ENCODE measurements at regions not wholly inside any gene's neighbourhood (a gene's known extent, or its start where the extent isn't known, plus 50 kb on each side); places are given as distances from the start of the nearest gene placed in this dataset.
"Not testable (repeated sequence)": the region's sequence is repeated elsewhere in the genome, so short reads cannot be mapped to it uniquely, and the experiment has no call there.

DNA sequence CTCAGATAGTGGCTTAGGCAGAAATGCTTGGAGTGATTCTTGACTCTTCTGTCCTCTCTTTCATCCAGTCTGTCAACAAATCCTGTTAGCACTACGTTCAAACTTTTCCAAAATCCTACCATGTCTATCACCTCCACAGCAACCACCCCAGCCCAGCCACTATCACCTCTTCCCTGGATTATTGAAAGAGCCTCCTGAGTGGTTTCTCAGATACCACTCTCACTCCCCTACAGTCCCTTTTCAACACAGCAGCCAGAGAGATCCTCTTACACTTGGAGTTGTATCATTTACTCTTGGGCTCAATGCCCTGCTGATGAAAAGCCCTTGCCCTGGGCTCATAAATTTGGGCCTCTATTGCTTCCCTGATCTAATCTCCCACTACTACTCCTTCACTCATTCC is 218.9 kb downstream of the EXOC5 start:
- no peak for TF ChIP-seq CTCF (IDR thresholded peaks at IDR 0.05; ENCODE audit: control insufficient read depth, extremely low read depth, insufficient read depth)
- no peak for DNase-seq (ENCODE audit: low read depth)
- H3K4me3 ChIP-seq (ENCODE audit: low read depth, low read length) = no peak overlapping the region

DNA sequence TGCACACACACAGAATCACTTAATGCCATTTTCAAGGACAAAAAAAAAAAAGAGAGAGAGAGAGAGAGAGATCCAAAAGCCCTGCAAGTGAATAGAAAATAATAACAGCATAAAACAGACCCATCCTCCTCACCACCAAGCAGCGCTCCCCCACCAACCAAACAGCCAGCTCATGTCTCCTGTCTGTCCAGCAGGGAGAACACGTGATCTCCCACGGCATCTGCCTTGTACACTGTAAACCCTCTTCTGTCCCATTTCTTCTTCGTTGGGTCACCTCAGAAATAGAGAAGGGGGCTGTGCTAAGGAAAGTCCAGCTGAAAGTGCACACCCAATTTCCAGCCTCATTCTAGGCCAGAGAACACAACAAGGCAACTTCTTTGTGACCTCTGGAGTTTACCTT is 222.5 kb downstream of the EXOC5 start:
- TF ChIP-seq CTCF (IDR thresholded peaks at IDR 0.05; ENCODE audit: control insufficient read depth, extremely low read depth, insufficient read depth) = no peak
- DNase-seq (ENCODE audit: low read depth) = no peak
- H3K4me3 ChIP-seq (ENCODE audit: low read depth, low read length) = no peak overlapping the region

DNA sequence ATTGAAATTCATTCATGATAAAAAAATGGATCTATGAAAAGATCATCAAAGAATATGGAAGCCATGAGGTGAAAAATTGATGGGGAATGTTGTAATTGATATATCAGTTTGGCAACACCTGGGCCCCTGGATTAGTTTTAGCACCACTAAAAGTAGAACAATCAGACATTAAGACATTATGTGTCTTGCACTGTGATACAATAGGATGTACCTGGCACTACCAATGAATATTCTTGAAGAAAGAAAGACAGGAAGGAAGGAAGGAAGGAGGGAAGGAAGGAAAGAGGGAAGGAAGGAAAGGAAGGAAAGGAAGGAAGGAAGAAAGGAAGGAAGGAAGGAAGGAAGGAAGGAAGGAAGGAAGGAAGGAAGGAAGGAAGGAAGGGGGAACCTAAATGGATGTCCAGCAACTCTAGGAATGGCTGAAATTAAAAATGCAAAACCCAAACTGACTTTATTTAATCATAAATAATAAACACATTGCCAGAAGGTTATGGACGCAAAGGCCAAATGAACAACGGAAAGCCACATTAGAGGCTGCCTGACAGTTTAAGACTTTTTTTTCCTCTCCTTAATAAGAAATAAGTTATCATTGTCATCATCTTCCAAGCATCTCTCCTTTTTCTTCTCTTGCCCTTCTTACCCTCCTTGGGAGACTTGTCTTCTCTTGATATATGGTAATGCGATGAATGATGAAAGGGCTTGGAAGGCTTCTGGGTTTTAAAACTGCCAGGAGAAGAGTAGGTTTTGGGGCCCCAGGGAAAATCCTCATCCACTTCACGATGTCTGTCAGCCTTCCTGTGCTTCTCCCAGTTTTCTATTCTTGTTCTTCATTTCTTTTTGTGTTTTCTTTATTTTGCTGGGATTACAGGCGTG is 224.4 kb downstream of the EXOC5 start:
- not testable (repeated sequence) for DNase-seq (ENCODE audit: low read depth); H3K4me3 ChIP-seq (ENCODE audit: low read depth, low read length)

- H3K4me3 ChIP-seq (ENCODE audit: low read depth, low read length) = no peak overlapping the region
- no peak for DNase-seq (ENCODE audit: low read depth)
- TF ChIP-seq CTCF (IDR thresholded peaks at IDR 0.05; ENCODE audit: control insufficient read depth, extremely low read depth, insufficient read depth) = no peak
Observed at GRCh38 chr14:57038689-57039088, 228.4 kb upstream of the OTX2 start.

- DNase-seq (ENCODE audit: low read depth) = no peak
- H3K4me3 ChIP-seq (ENCODE audit: low read depth, low read length) = no peak overlapping the region
- TF ChIP-seq CTCF (IDR thresholded peaks at IDR 0.05; ENCODE audit: control insufficient read depth, extremely low read depth, insufficient read depth) = no peak
Observed at GRCh38 chr14:57031474-57031873, 221.2 kb upstream of the OTX2 start.

GRCh38 chr14:57029620-57030253 is 219.5 kb upstream of the OTX2 start:
- H3K4me3 ChIP-seq (ENCODE audit: low read depth, low read length) = no peak overlapping the region
- TF ChIP-seq CTCF (IDR thresholded peaks at IDR 0.05; ENCODE audit: control insufficient read depth, extremely low read depth, insufficient read depth) = no peak
- DNase-seq (ENCODE audit: low read depth) = no peak

DNA sequence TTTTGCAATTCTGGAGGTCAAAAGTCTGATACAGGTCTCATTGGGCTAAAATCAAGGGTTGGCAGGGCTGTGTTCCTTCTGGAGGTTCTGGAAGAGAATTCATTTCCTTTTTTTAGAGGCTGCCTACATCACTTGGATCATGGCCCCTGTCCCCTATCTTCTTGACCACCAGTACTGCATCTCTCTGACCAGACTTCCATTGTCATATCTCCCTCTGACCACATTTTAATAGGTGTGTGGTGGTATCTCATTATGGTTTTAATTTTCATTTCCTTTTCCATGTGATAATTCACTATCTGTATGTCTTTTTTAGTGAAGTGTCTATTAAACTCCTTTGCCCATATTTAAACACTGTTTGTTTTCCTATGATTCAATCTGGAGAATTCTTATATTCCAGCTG is 215.2 kb upstream of the OTX2 start:
- H3K4me3 ChIP-seq (ENCODE audit: low read depth, low read length) = no peak overlapping the region
- TF ChIP-seq CTCF (IDR thresholded peaks at IDR 0.05; ENCODE audit: control insufficient read depth, extremely low read depth, insufficient read depth) = no peak
- DNase-seq (ENCODE audit: low read depth) = no peak

Data from LNCaP clone FGC (cell line).